ENCODE measurements at regions not wholly inside any gene's neighbourhood (a gene's known extent, or its start where the extent isn't known, plus 50 kb on each side); places are given as distances from the start of the nearest gene placed in this dataset.

GRCh38 chrX:150165776-150166610 is 197.1 kb upstream of the MAMLD1 start:
- no peak overlapping the region for H3K27ac Mint-ChIP-seq
- H3K4me3 Mint-ChIP-seq = no peak overlapping the region
- H3K27me3 ChIP-seq (ENCODE audit: insufficient read depth, low read length) = no peaks in the 10 kb centered on the region
- no peaks in the 10 kb centered on the region for H3K27me3 Mint-ChIP-seq
- no peaks in the 10 kb centered on the region for H3K4me1 ChIP-seq (ENCODE audit: insufficient read depth, low read length)
- H3K9me3 ChIP-seq (ENCODE audit: control insufficient read depth in 1 of 2, low read length in 2 of 2) = no peaks in the 10 kb centered on the region
- no peaks in the 10 kb centered on the region for H3K9me3 Mint-ChIP-seq
- POLR2A ChIA-PET (ENCODE audit: partially characterized antibody) = no interaction called here
- no peaks in the 10 kb centered on the region for H3K4me1 Mint-ChIP-seq
- CTCF ChIA-PET (ENCODE audit: partially characterized antibody) = no interaction called here
- intact Hi-C loops (cut with micrococcal nuclease) = no loop called here
- no peak for DNase-seq
- H3K36me3 ChIP-seq (ENCODE audit: insufficient read depth, low read length) = no peaks in the 10 kb centered on the region
- no peak overlapping the region for H3K4me3 ChIP-seq (ENCODE audit: low read length in 2 of 2)
- no peak overlapping the region for H3K27ac ChIP-seq (ENCODE audit: low read depth, low read length)
- H3K36me3 Mint-ChIP-seq = no peaks in the 10 kb centered on the region

GRCh38 chrX:150167482-150168324 is 195.4 kb upstream of the MAMLD1 start:
- Mint-ChIP-seq H3K4me3 (no peak overlapping the region), H3K27ac (no peak overlapping the region), H3K36me3 (no peaks in the 10 kb centered on the region), H3K4me1 (no peaks in the 10 kb centered on the region), H3K9me3 (peaks cover 0 to 4% (median 0%) of the 10 kb centered on the region in 8 donors), H3K27me3 (no peaks in the 10 kb centered on the region)
- intact Hi-C loops (cut with micrococcal nuclease) = no loop called here
- ChIA-PET POLR2A (ENCODE audit: partially characterized antibody) (no interaction called here), CTCF (ENCODE audit: partially characterized antibody) (no interaction called here)
- Histone ChIP-seq H3K4me1 (ENCODE audit: insufficient read depth, low read length) (no peaks in the 10 kb centered on the region), H3K4me3 (ENCODE audit: low read length in 2 of 2) (no peak overlapping the region), H3K36me3 (ENCODE audit: insufficient read depth, low read length) (no peaks in the 10 kb centered on the region), H3K9me3 (ENCODE audit: control insufficient read depth in 1 of 2, low read length in 2 of 2) (no peaks in the 10 kb centered on the region), H3K27me3 (ENCODE audit: insufficient read depth, low read length) (no peaks in the 10 kb centered on the region), H3K27ac (ENCODE audit: low read depth, low read length) (no peak overlapping the region)
- DNase-seq = no peak

- no peaks in the 10 kb centered on the region for H3K9me3 ChIP-seq (ENCODE audit: control insufficient read depth in 1 of 2, low read length in 2 of 2)
- H3K4me1 Mint-ChIP-seq = peaks cover 0 to 5% (median 1%) of the 10 kb centered on the region in 4 donors
- peaks cover 0 to 12% (median 5%) of the 10 kb centered on the region in 8 donors for H3K9me3 Mint-ChIP-seq
- intact Hi-C loops (cut with micrococcal nuclease) = no loop called here
- ChIA-PET CTCF (ENCODE audit: partially characterized antibody) (no interaction called here), POLR2A (ENCODE audit: partially characterized antibody) (no interaction called here)
- no peak overlapping the region for H3K27ac ChIP-seq (ENCODE audit: low read depth, low read length)
- H3K4me3 ChIP-seq (ENCODE audit: low read length in 2 of 2) = no peak overlapping the region
- H3K36me3 Mint-ChIP-seq = no peaks in the 10 kb centered on the region
- no peaks in the 10 kb centered on the region for H3K36me3 ChIP-seq (ENCODE audit: insufficient read depth, low read length)
- no peaks in the 10 kb centered on the region for H3K27me3 ChIP-seq (ENCODE audit: insufficient read depth, low read length)
- H3K4me1 ChIP-seq (ENCODE audit: insufficient read depth, low read length) = no peaks in the 10 kb centered on the region
- no peak overlapping the region for H3K4me3 Mint-ChIP-seq
- no peak overlapping the region for H3K27ac Mint-ChIP-seq
- H3K27me3 Mint-ChIP-seq = peaks cover 0 to 1% of the 10 kb centered on the region in 2 donors
- DNase-seq = no peak
Measured at GRCh38 chrX:150182161-150182560, 181.0 kb upstream of the MAMLD1 start.

- H3K4me1 Mint-ChIP-seq = peaks cover 0 to 5% (median 1%) of the 10 kb centered on the region in 4 donors
- no peaks in the 10 kb centered on the region for H3K9me3 ChIP-seq (ENCODE audit: control insufficient read depth in 1 of 2, low read length in 2 of 2)
- H3K36me3 Mint-ChIP-seq = no peaks in the 10 kb centered on the region
- POLR2A ChIA-PET (ENCODE audit: partially characterized antibody) = no interaction called here
- H3K27me3 Mint-ChIP-seq = peaks cover 0 to 1% of the 10 kb centered on the region in 2 donors
- peaks cover 0 to 7% (median 1%) of the 10 kb centered on the region in 8 donors for H3K9me3 Mint-ChIP-seq
- peak overlapping the region in 1 of 8 donors; percentile 26 for H3K4me3 Mint-ChIP-seq
- H3K36me3 ChIP-seq (ENCODE audit: insufficient read depth, low read length) = no peaks in the 10 kb centered on the region
- CTCF ChIA-PET (ENCODE audit: partially characterized antibody) = interaction anchor here (1.1 kb wide), 1 partner anchor 9 kb away, joined by 3 read pairs; no protein-coding TSS in a partner anchor
- H3K4me3 ChIP-seq (ENCODE audit: low read length in 2 of 2) = no peak overlapping the region
- no peak overlapping the region for H3K27ac ChIP-seq (ENCODE audit: low read depth, low read length)
- no peaks in the 10 kb centered on the region for H3K27me3 ChIP-seq (ENCODE audit: insufficient read depth, low read length)
- H3K4me1 ChIP-seq (ENCODE audit: insufficient read depth, low read length) = no peaks in the 10 kb centered on the region
- H3K27ac Mint-ChIP-seq = peak overlapping the region in 1 of 7 donors; percentile 17
- no peak for DNase-seq
- intact Hi-C loops (cut with micrococcal nuclease) = no loop called here
Measured at GRCh38 chrX:150184491-150184890, 178.6 kb upstream of the MAMLD1 start.

GRCh38 chrX:150185766-150186165 is 177.4 kb upstream of the MAMLD1 start:
- Mint-ChIP-seq H3K27me3 (peaks cover 0 to 1% of the 10 kb centered on the region in 2 donors), H3K27ac (peak overlapping the region in 1 of 7 donors; percentile 26), H3K4me1 (peaks cover 0 to 5% (median 1%) of the 10 kb centered on the region in 4 donors), H3K4me3 (no peak overlapping the region), H3K9me3 (no peaks in the 10 kb centered on the region), H3K36me3 (no peaks in the 10 kb centered on the region)
- no peak overlapping the region for H3K4me3 ChIP-seq (ENCODE audit: low read length in 2 of 2)
- no peak for DNase-seq
- H3K27me3 ChIP-seq (ENCODE audit: insufficient read depth, low read length) = no peaks in the 10 kb centered on the region
- ChIA-PET POLR2A (ENCODE audit: partially characterized antibody) (no interaction called here), CTCF (ENCODE audit: partially characterized antibody) (no interaction called here)
- no peak overlapping the region for H3K27ac ChIP-seq (ENCODE audit: low read depth, low read length)
- intact Hi-C loops (cut with micrococcal nuclease) = no loop called here
- H3K36me3 ChIP-seq (ENCODE audit: insufficient read depth, low read length) = no peaks in the 10 kb centered on the region
- no peaks in the 10 kb centered on the region for H3K4me1 ChIP-seq (ENCODE audit: insufficient read depth, low read length)
- H3K9me3 ChIP-seq (ENCODE audit: control insufficient read depth in 1 of 2, low read length in 2 of 2) = no peaks in the 10 kb centered on the region

GRCh38 chrX:150192816-150193215 is 170.3 kb upstream of the MAMLD1 start:
- Histone ChIP-seq H3K27ac (ENCODE audit: low read depth, low read length) (no peak overlapping the region), H3K9me3 (ENCODE audit: control insufficient read depth in 1 of 2, low read length in 2 of 2) (no peaks in the 10 kb centered on the region), H3K4me3 (ENCODE audit: low read length in 2 of 2) (no peak overlapping the region), H3K27me3 (ENCODE audit: insufficient read depth, low read length) (no peaks in the 10 kb centered on the region), H3K36me3 (ENCODE audit: insufficient read depth, low read length) (no peaks in the 10 kb centered on the region), H3K4me1 (ENCODE audit: insufficient read depth, low read length) (no peaks in the 10 kb centered on the region)
- Mint-ChIP-seq H3K4me1 (no peaks in the 10 kb centered on the region), H3K36me3 (no peaks in the 10 kb centered on the region), H3K27ac (no peak overlapping the region), H3K27me3 (no peaks in the 10 kb centered on the region), H3K9me3 (no peaks in the 10 kb centered on the region), H3K4me3 (no peak overlapping the region)
- DNase-seq = no peak
- intact Hi-C loops (cut with micrococcal nuclease) = no loop called here
- ChIA-PET POLR2A (ENCODE audit: partially characterized antibody) (no interaction called here), CTCF (ENCODE audit: partially characterized antibody) (no interaction called here)

GRCh38 chrX:150196285-150196684 is 166.8 kb upstream of the MAMLD1 start:
- intact Hi-C loops (cut with micrococcal nuclease) = no loop called here
- no peaks in the 10 kb centered on the region for H3K9me3 Mint-ChIP-seq
- no peaks in the 10 kb centered on the region for H3K4me1 ChIP-seq (ENCODE audit: insufficient read depth, low read length)
- POLR2A ChIA-PET (ENCODE audit: partially characterized antibody) = no interaction called here
- H3K9me3 ChIP-seq (ENCODE audit: control insufficient read depth in 1 of 2, low read length in 2 of 2) = no peaks in the 10 kb centered on the region
- no peak overlapping the region for H3K27ac Mint-ChIP-seq
- CTCF ChIA-PET (ENCODE audit: partially characterized antibody) = no interaction called here
- no peaks in the 10 kb centered on the region for H3K27me3 ChIP-seq (ENCODE audit: insufficient read depth, low read length)
- H3K27me3 Mint-ChIP-seq = no peaks in the 10 kb centered on the region
- no peaks in the 10 kb centered on the region for H3K4me1 Mint-ChIP-seq
- no peak overlapping the region for H3K27ac ChIP-seq (ENCODE audit: low read depth, low read length)
- H3K4me3 ChIP-seq (ENCODE audit: low read length in 2 of 2) = no peak overlapping the region
- no peak overlapping the region for H3K4me3 Mint-ChIP-seq
- DNase-seq = no peak
- no peaks in the 10 kb centered on the region for H3K36me3 Mint-ChIP-seq
- no peaks in the 10 kb centered on the region for H3K36me3 ChIP-seq (ENCODE audit: insufficient read depth, low read length)
